Ishikawa (cell line): ENCODE measurements at regions not wholly inside any gene's neighbourhood (a gene's known extent, or its start where the extent isn't known, plus 50 kb on each side); places are given as distances from the start of the nearest gene placed in this dataset.

Experiments
- CEBPB ChIP-seq: IDR thresholded peaks from 2 replicates; pipeline ENCODE4 v1.6.1; 2012
- CREB1 ChIP-seq: IDR thresholded peaks from 2 replicates; pipeline ENCODE4 v1.6.1; 2012; ENCODE audit warnings: low read depth
- EGR1 ChIP-seq: IDR thresholded peaks from 2 replicates; pipeline ENCODE4 v1.6.1; 2012
- EP300 ChIP-seq: IDR thresholded peaks from 2 replicates; pipeline ENCODE4 v1.6.1; 2012; ENCODE audit warnings: borderline replicate concordance
- FOXM1 ChIP-seq: IDR thresholded peaks from 2 replicates; pipeline ENCODE4 v1.6.1; 2012; ENCODE audit warnings: low read depth, borderline replicate concordance
- MAX ChIP-seq: IDR thresholded peaks from 2 replicates; pipeline ENCODE4 v1.6.1; 2012
- NFIC ChIP-seq: IDR thresholded peaks from 2 replicates; pipeline ENCODE4 v1.6.1; 2012
- RAD21 ChIP-seq: IDR thresholded peaks from 2 replicates; pipeline ENCODE4 v1.6.1; 2012; ENCODE audit warnings: low read depth
- REST ChIP-seq: IDR thresholded peaks from 2 replicates; pipeline ENCODE4 v1.6.1; 2012; ENCODE audit warnings: low read depth, mild to moderate bottlenecking
- TAF1 ChIP-seq: IDR thresholded peaks from 2 replicates; pipeline ENCODE4 v1.6.1; 2012; ENCODE audit warnings: low read depth, mild to moderate bottlenecking
- TCF12 ChIP-seq: IDR thresholded peaks from 2 replicates; pipeline ENCODE4 v1.6.1; 2012; ENCODE audit warnings: low read depth
- TEAD4 ChIP-seq: IDR thresholded peaks from 2 replicates; pipeline ENCODE4 v1.6.1; 2012
- USF1 ChIP-seq: IDR thresholded peaks from 2 replicates; pipeline ENCODE4 v1.6.1; 2012
- YY1 ChIP-seq: IDR thresholded peaks from 2 replicates; pipeline ENCODE4 v1.6.1; 2012; ENCODE audit warnings: low read depth
- ZBTB7A ChIP-seq: IDR thresholded peaks from 2 replicates; pipeline ENCODE4 v1.6.1; 2012; ENCODE audit warnings: low read depth

GRCh38 chr4:123802933-123803332, 406.3 kb downstream of the SPRY1 start:
- TF ChIP-seq USF1 (no peak), EP300 (no peak), EGR1 (no peak), TCF12 (no peak), ZBTB7A (no peak), NFIC (no peak), REST (no peak), FOXM1 (no peak), CREB1 (no peak), TAF1 (no peak), MAX (no peak)

- TF ChIP-seq CREB1 (no peak), RAD21 (no peak), TAF1 (no peak), NFIC (no peak)
Observed at GRCh38 chr4:123804196-123804721, 407.7 kb downstream of the SPRY1 start.

GRCh38 chr4:123806056-123806455, 409.5 kb downstream of the SPRY1 start:
- TF ChIP-seq EP300 (no peak), REST (no peak), MAX (no peak), CEBPB (no peak), TCF12 (no peak), YY1 (no peak), TEAD4 (no peak), USF1 (no peak)

GRCh38 chr4:123807187-123807586, 410.6 kb downstream of the SPRY1 start:
- TF ChIP-seq EP300: no peak
- TF ChIP-seq TCF12: no peak
- TF ChIP-seq REST: no peak
- no peak for TF ChIP-seq NFIC

GRCh38 chr4:123807866-123808265, 411.3 kb downstream of the SPRY1 start:
- TF ChIP-seq YY1 (no peak), REST (no peak), FOXM1 (no peak), EP300 (no peak), NFIC (no peak), TCF12 (no peak)
